GM12872 (cell line): ENCODE measurements at regions not wholly inside any gene's neighbourhood (a gene's known extent, or its start where the extent isn't known, plus 50 kb on each side); places are given as distances from the start of the nearest gene placed in this dataset.

ENCODE experiments used
- CTCF ChIP-seq: IDR thresholded peaks from 3 replicates; pipeline ENCODE4 v1.5.1; 2011; ENCODE audit warnings: low read depth, mild to moderate bottlenecking, low read length, moderate library complexity; ENCODE audit not compliant: insufficient read depth

DNA sequence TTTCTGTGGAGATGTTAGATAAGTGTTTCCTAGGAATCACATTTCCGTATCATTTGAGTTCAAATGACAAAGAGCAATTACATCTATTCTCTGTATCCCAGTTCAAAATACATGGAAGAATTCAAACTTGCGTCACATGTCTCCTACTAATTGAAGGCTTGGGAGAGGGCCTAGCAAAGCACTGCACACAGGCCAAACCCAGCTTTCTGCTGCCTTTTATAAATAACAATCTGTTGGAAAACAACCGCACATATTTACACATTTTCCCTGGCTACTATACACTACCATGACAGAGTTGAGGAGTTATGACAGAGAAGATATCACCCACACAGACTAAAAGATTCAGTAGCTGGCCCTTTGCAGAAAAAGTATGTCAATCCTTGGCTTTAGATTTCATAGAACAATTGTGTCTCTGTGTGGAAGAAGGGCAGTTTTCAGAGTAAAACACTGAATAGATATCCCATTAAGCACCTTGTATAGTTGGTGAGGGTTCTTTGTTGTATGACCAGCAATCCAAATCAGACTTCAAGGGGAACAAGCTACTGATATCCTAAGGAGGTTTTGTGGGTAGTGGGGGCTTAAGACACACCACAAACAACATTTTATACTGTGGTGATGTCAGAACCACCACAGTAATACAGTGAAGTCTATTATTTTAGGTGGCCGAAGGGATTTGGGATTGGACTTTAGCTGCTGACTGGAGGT is 861.3 kb downstream of the CCDC85A start:
- no peak for TF ChIP-seq CTCF

DNA sequence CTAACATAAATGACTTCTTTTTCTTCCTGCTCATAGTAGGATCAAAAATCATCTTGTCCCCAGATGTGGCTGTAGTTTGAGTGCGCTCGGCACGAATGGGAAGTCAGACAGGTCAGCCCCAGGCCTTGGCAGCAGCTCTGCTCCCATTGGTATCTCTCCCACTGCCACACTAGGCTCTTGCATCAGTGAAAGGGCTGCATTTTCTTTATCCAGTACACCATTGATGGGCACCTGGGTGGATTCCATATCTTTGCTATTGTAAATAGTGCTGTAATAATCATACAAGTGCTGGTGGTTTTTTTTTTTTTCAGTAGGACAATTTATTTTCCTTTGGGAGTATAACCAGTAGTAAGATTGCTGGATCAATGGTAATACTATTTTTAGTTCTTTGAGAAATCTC is 865.5 kb downstream of the CCDC85A start:
- no peak for TF ChIP-seq CTCF

GRCh38 chr2:57050007-57050406 is 866.2 kb downstream of the CCDC85A start:
- TF ChIP-seq CTCF, result no peak

DNA sequence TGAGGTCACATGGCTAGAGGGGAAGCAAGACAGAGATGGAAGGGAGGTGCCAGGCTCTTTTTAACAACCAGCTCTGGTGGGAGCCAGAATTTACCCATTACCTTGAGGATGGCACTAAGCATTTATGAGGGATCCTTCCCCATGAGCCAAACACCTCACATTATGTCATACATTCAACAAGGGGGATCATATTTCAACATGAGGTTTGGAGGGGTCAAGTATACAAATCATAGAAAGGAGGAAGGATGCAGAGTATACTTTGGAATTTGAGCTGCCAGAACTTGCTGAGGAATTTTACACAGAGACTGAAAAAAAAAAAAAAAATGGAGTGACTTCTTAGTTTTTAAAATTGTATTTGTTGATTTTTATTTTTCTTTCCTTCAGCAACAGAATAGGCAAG is 891.4 kb downstream of the CCDC85A start:
- no peak for TF ChIP-seq CTCF

DNA sequence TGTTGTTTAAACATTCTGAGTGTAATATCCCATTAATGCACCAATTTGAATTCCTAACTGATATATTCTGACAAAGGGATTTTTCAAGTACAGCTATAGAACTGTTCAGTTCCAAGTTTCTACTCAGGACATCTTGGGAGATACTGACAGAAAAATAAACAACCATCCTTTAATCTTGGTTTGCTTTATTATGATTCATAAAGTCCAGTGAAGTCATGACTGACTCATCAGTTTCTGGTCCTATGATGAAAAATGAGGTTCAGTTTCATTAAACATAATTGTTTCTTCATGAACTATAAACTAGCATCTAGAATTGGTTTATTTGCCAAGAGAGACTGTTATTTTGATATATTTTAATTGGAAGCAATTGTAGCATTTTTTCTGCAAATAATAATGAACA is 896.2 kb downstream of the CCDC85A start:
- TF ChIP-seq CTCF, result no peak

DNA sequence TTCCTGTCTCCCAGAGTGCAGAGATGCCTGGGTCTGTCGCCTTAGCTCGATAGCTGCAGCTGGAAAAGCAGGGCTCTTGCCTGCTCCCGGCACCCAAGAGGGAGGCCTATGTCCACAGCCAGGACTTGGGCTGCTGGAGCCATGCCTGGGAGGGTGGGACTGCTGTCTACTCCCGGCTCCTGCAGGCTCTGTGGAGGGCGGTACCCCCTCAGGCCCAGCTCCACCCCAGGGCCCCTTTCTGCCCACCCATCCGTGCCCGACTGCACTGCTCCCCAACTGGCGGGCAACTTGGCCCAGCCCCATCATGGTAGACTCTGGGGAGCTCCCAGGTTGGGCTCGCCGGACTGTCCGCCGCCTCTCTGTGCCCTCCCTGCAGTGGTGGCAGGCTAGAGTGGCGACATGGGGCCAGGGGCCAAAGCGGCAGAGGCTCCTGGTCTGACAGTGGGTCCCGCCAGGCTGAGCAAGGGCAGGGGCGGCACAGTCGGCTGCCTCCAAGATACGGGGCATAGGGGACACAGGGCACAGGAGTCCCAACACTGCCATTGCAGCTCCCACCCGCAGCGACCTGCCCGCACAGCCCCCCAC is 901.0 kb downstream of the CCDC85A start:
- no peak for TF ChIP-seq CTCF

- TF ChIP-seq CTCF, result no peak
Measured at GRCh38 chr2:57093020-57093419, 909.2 kb downstream of the CCDC85A start.
